BLaER1 (cell line): ENCODE measurements at regions not wholly inside any gene's neighbourhood (a gene's known extent, or its start where the extent isn't known, plus 50 kb on each side); places are given as distances from the start of the nearest gene placed in this dataset.
"Not testable (repeated sequence)": the region's sequence is repeated elsewhere in the genome, so short reads cannot be mapped to it uniquely, and the experiment has no call there.

Experiments
- H3K27ac ChIP-seq: shearing (Covaris generic); formaldehyde crosslinking; 2 replicates; pipeline ENCODE4 v1.8.1; 2022
- H3K27me3 ChIP-seq: shearing (Covaris generic); formaldehyde crosslinking; 2 replicates; pipeline ENCODE4 v1.8.1; 2022
- H3K36me3 ChIP-seq: shearing (Covaris generic); formaldehyde crosslinking; 2 replicates; pipeline ENCODE4 v1.8.1; 2022
- H3K4me1 ChIP-seq: shearing (Covaris generic); formaldehyde crosslinking; 2 replicates; pipeline ENCODE4 v1.8.1; 2022
- H3K4me2 ChIP-seq: shearing (Covaris generic); formaldehyde crosslinking; 2 replicates; pipeline ENCODE4 v1.8.1; 2022
- H3K4me3 ChIP-seq: shearing (Covaris generic); formaldehyde crosslinking; 2 replicates; pipeline ENCODE4 v1.8.1; 2022
- H3K9ac ChIP-seq: shearing (Covaris generic); formaldehyde crosslinking; 2 replicates; pipeline ENCODE4 v1.8.1; 2022
- H3K9me3 ChIP-seq: shearing (Covaris generic); formaldehyde crosslinking; 2 replicates; pipeline ENCODE4 v1.8.1; 2022
- H4K20me1 ChIP-seq: shearing (Covaris generic); formaldehyde crosslinking; 2 replicates; pipeline ENCODE4 v1.8.1; 2022
- Cebpa-rat ChIP-seq: shearing (Covaris generic); IDR thresholded peaks from 2 replicates; pipeline ENCODE4 v1.8.1; 2022

GRCh38 chr17:31798205-31798724 is 60.8 kb downstream of the COPRS start:
- Histone ChIP-seq H3K9ac (no peak overlapping the region), H3K4me3 (no peak overlapping the region), H4K20me1 (no peaks in the 10 kb centered on the region)

GRCh38 chr17:31795941-31796340 is 63.1 kb downstream of the COPRS start:
- H3K27ac ChIP-seq, H3K9me3 ChIP-seq, H3K36me3 ChIP-seq, H3K9ac ChIP-seq, H4K20me1 ChIP-seq, H3K27me3 ChIP-seq, H3K4me2 ChIP-seq, H3K4me3 ChIP-seq: not testable (repeated sequence)
- peaks cover 12% of the 10 kb centered on the region for H3K4me1 ChIP-seq

More at GRCh38 chr17:31798205-31798724, 60.8 kb downstream of the COPRS start:
- Histone ChIP-seq H3K9me3 (no peaks in the 10 kb centered on the region), H3K27me3 (no peaks in the 10 kb centered on the region), H3K4me2 (no peak overlapping the region), H3K36me3 (no peaks in the 10 kb centered on the region), H3K27ac (no peak overlapping the region), H3K4me1 (no peaks in the 10 kb centered on the region)
- no peak for TF ChIP-seq Cebpa-rat

- no peak for TF ChIP-seq Cebpa-rat
These were observed 64.9 kb downstream of the COPRS start for GRCh38 chr17:31794111-31794510.

GRCh38 chr17:31793634-31794033 is 65.4 kb downstream of the COPRS start:
- H3K27me3 ChIP-seq, H3K4me3 ChIP-seq, H3K9me3 ChIP-seq, H3K27ac ChIP-seq, H3K36me3 ChIP-seq, H4K20me1 ChIP-seq, H3K9ac ChIP-seq, H3K4me2 ChIP-seq: not testable (repeated sequence)
- H3K4me1 ChIP-seq, result peaks cover 23% of the 10 kb centered on the region

More at GRCh38 chr17:31794111-31794510, 64.9 kb downstream of the COPRS start:
- H3K36me3 ChIP-seq, result no peaks in the 10 kb centered on the region
- no peak overlapping the region for H3K4me2 ChIP-seq
- peaks cover 23% of the 10 kb centered on the region for H3K4me1 ChIP-seq
- no peaks in the 10 kb centered on the region for H3K9me3 ChIP-seq
- H3K27ac ChIP-seq, result no peak overlapping the region
- H3K9ac ChIP-seq, result no peak overlapping the region
- no peak overlapping the region for H3K4me3 ChIP-seq
- no peaks in the 10 kb centered on the region for H4K20me1 ChIP-seq
- no peaks in the 10 kb centered on the region for H3K27me3 ChIP-seq

GRCh38 chr17:31792007-31792585 is 66.9 kb downstream of the COPRS start:
- peaks cover 23% of the 10 kb centered on the region for H3K4me1 ChIP-seq
- no peaks in the 10 kb centered on the region for H4K20me1 ChIP-seq
- no peaks in the 10 kb centered on the region for H3K9me3 ChIP-seq
- no peaks in the 10 kb centered on the region for H3K36me3 ChIP-seq
- peak overlapping the region; percentile 16 for H3K4me2 ChIP-seq
- no peak overlapping the region for H3K9ac ChIP-seq
- H3K27me3 ChIP-seq, result no peaks in the 10 kb centered on the region
- TF ChIP-seq Cebpa-rat, result no peak
- H3K4me3 ChIP-seq, result no peak overlapping the region
- H3K27ac ChIP-seq, result no peak overlapping the region

- H3K27me3 ChIP-seq, result no peaks in the 10 kb centered on the region
- H3K4me1 ChIP-seq, result peaks cover 23% of the 10 kb centered on the region
- no peaks in the 10 kb centered on the region for H3K36me3 ChIP-seq
- peak overlapping the region; percentile 48 for H3K4me2 ChIP-seq
- no peak overlapping the region for H3K9ac ChIP-seq
- no peaks in the 10 kb centered on the region for H3K9me3 ChIP-seq
- H3K4me3 ChIP-seq, result no peak overlapping the region
- H4K20me1 ChIP-seq, result no peaks in the 10 kb centered on the region
- no peak overlapping the region for H3K27ac ChIP-seq
- TF ChIP-seq Cebpa-rat, result no peak
These were observed 69.1 kb downstream of the COPRS start for GRCh38 chr17:31789707-31790505.

- H3K9ac ChIP-seq, result no peak overlapping the region
- H3K27me3 ChIP-seq, result no peaks in the 10 kb centered on the region
- no peak overlapping the region for H3K4me2 ChIP-seq
- H3K4me3 ChIP-seq, result no peak overlapping the region
- H3K4me1 ChIP-seq, result peaks cover 23% of the 10 kb centered on the region
- H3K36me3 ChIP-seq, result no peaks in the 10 kb centered on the region
- H3K9me3 ChIP-seq, result no peaks in the 10 kb centered on the region
- no peak for TF ChIP-seq Cebpa-rat
- no peaks in the 10 kb centered on the region for H4K20me1 ChIP-seq
- no peak overlapping the region for H3K27ac ChIP-seq
These were observed 70.1 kb downstream of the COPRS start for GRCh38 chr17:31788956-31789355.

- TF ChIP-seq Cebpa-rat, result no peak
- Histone ChIP-seq H4K20me1 (no peaks in the 10 kb centered on the region), H3K27me3 (no peaks in the 10 kb centered on the region), H3K4me1 (peaks cover 23% of the 10 kb centered on the region), H3K4me3 (no peak overlapping the region), H3K27ac (no peak overlapping the region), H3K9ac (no peak overlapping the region), H3K36me3 (no peaks in the 10 kb centered on the region), H3K9me3 (no peaks in the 10 kb centered on the region), H3K4me2 (no peak overlapping the region)
These were observed 70.5 kb downstream of the COPRS start for GRCh38 chr17:31788571-31788946.

- Histone ChIP-seq H3K9me3 (no peaks in the 10 kb centered on the region), H3K4me2 (no peak overlapping the region), H3K4me3 (no peak overlapping the region), H3K9ac (no peak overlapping the region), H3K27ac (no peak overlapping the region), H3K36me3 (no peaks in the 10 kb centered on the region), H3K27me3 (no peaks in the 10 kb centered on the region), H3K4me1 (peaks cover 23% of the 10 kb centered on the region), H4K20me1 (no peaks in the 10 kb centered on the region)
- TF ChIP-seq Cebpa-rat, result no peak
These were observed 71.0 kb downstream of the COPRS start for GRCh38 chr17:31787857-31788570.
